ENCODE measurements at regions not wholly inside any gene's neighbourhood (a gene's known extent, or its start where the extent isn't known, plus 50 kb on each side); places are given as distances from the start of the nearest gene placed in this dataset.

- TF ChIP-seq CTCF (IDR thresholded peaks at IDR 0.05; ENCODE audit: poor library complexity, severe bottlenecking) (no peak), TAF1 (IDR thresholded peaks at IDR 0.05; ENCODE audit: low read depth) (no peak), RAD21 (conservative IDR thresholded peaks at IDR 0.05) (no peak), REST (IDR thresholded peaks at IDR 0.05; ENCODE audit: borderline replicate concordance) (no peak), EP300 (conservative IDR thresholded peaks at IDR 0.05; ENCODE audit: poor library complexity, severe bottlenecking) (no peak), POLR2AphosphoS5 (IDR thresholded peaks at IDR 0.05) (no peak), EZH2 (IDR thresholded peaks at IDR 0.05; ENCODE audit: borderline replicate concordance, insufficient read depth, low read length, poor library complexity, severe bottlenecking) (no peak)
Measured at GRCh38 chr3:66136597-66136996, 84.2 kb upstream of the SLC25A26 start.

Data from neural cell (in vitro differentiated cells).